Endothelial cell of umbilical vein (primary cell): ENCODE measurements at regions not wholly inside any gene's neighbourhood (a gene's known extent, or its start where the extent isn't known, plus 50 kb on each side); places are given as distances from the start of the nearest gene placed in this dataset.

ENCODE experiments used
- BruUV-seq: library from RNA; stranded (reverse); fragments of 400-500 nt; replicated peaks from 2 replicates; lab custom pipeline; 2021; lab: Mats Ljungman, UMichigan
- CTCF ChIA-PET: fragments of 300-600, 350-600 bp; sonication (Branson Sonifier 250); formaldehyde crosslinking; loops from one replicate; lab custom pipeline; 2021; ENCODE audit warnings: antibody characterized with exemption, inconsistent platforms; lab: Charles Lee
- POLR2A ChIA-PET: fragments of 300-600, 350-600 bp; sonication (Branson Sonifier 250); formaldehyde crosslinking; loops from one replicate; lab custom pipeline; 2021; ENCODE audit warnings: antibody characterized with exemption, inconsistent platforms; lab: Charles Lee
- DNase-seq: peaks from one replicate; pipeline ENCODE4 v3.0.0-alpha.2; 2011; ENCODE audit warnings: low read depth, low spot score
- FAIRE-seq: peaks from 2 replicates; lab custom pipeline; 2011; peaks lifted over from hg19 to GRCh38; lab: Jason Lieb, UNC
- H2AFZ ChIP-seq: 2 replicates; pipeline ENCODE4 v1.6.0; 2012; ENCODE audit warnings: low read depth, low read length, control low read depth, inconsistent platforms
- H3K27ac ChIP-seq: 2 replicates; pipeline ENCODE4 v1.5.1; 2011; ENCODE audit warnings: low read depth, mild to moderate bottlenecking, control low read depth, low read length, moderate library complexity; ENCODE audit not compliant: insufficient read depth
- H3K27me3 ChIP-seq, 2 experiments: 2 replicates each; pipeline versions ENCODE4 v1.6.0 to v1.6.1; 2011; ENCODE audit warnings: low read length in 2 of 2, mixed read lengths in 1 of 2; ENCODE audit not compliant: control insufficient read depth in 2 of 2, insufficient read depth in 2 of 2
- H3K36me3 ChIP-seq, 2 experiments: 2 replicates in 1 of 2; 3 replicates in 1 of 2; pipeline ENCODE4 v1.5.1; 2011; ENCODE audit warnings: low read length in 2 of 2, mild to moderate bottlenecking in 1 of 2, moderate library complexity in 1 of 2; ENCODE audit not compliant: control insufficient read depth in 2 of 2, insufficient read depth in 2 of 2; ENCODE audit errors: extremely low read depth in 1 of 2
- H3K4me1 ChIP-seq: 3 replicates; pipeline ENCODE4 v1.5.1; 2011; ENCODE audit warnings: mild to moderate bottlenecking, low read length; ENCODE audit not compliant: control insufficient read depth, insufficient read depth; ENCODE audit errors: extremely low read depth
- H3K4me2 ChIP-seq: 2 replicates; pipeline ENCODE4 v1.6.1; 2011; ENCODE audit warnings: low read length, control low read depth, mixed read lengths; ENCODE audit not compliant: insufficient read depth
- H3K4me3 ChIP-seq, 3 experiments: fragments of 200-600 bp in 1 of 3; sonication (generic), shearing (Covaris generic) in 1 of 3; replicated peaks in 1 of 3; 2 replicates each; pipeline ENCODE4 v1.5.1; 2011 to 2016; ENCODE audit warnings: control low read depth in 3 of 3, low read length in 3 of 3, mild to moderate bottlenecking in 2 of 3, inconsistent platforms in 1 of 3, low read depth in 1 of 3, moderate library complexity in 1 of 3; ENCODE audit not compliant: insufficient read depth in 1 of 3
- H3K79me2 ChIP-seq: 2 replicates; pipeline ENCODE4 v1.6.0; 2012; ENCODE audit warnings: low read length, inconsistent platforms; ENCODE audit not compliant: control insufficient read depth, insufficient read depth
- H3K9ac ChIP-seq: replicated peaks from 2 replicates; pipeline ENCODE3; 2011; ENCODE audit warnings: low read length, control low read depth; ENCODE audit not compliant: insufficient read depth; ENCODE audit errors: extremely low read depth
- H3K9me1 ChIP-seq: replicated peaks from 3 replicates; pipeline ENCODE4 v1.6.0; 2011; ENCODE audit warnings: mild to moderate bottlenecking, low read length; ENCODE audit not compliant: control insufficient read depth, insufficient read depth; ENCODE audit errors: extremely low read depth
- H3K9me3 ChIP-seq: replicated peaks from 2 replicates; pipeline ENCODE4 v1.5.1; 2012; ENCODE audit warnings: low read length, inconsistent platforms; ENCODE audit not compliant: control insufficient read depth, insufficient read depth
- H4K20me1 ChIP-seq: replicated peaks from 2 replicates; pipeline ENCODE3; 2011; ENCODE audit warnings: mild to moderate bottlenecking, low read length; ENCODE audit not compliant: control insufficient read depth, insufficient read depth; ENCODE audit errors: extremely low read depth
- CTCF ChIP-seq, 2 donors: IDR thresholded peaks; 1 replicate in 1 of 2; 2 replicates in 1 of 2; pipeline ENCODE4 v1.5.1; 2011; ENCODE audit warnings: low read length in 2 of 2, mild to moderate bottlenecking in 2 of 2, moderate library complexity in 2 of 2, control low read depth in 1 of 2, inconsistent platforms in 1 of 2, low read depth in 1 of 2; ENCODE audit not compliant: insufficient read depth in 1 of 2; ENCODE audit errors: extremely low read depth in 1 of 2
- EZH2 ChIP-seq: IDR thresholded peaks from 2 replicates; pipeline ENCODE4 v1.6.1; 2012; ENCODE audit warnings: borderline replicate concordance, low read depth, mild to moderate bottlenecking, moderate library complexity, low read length, inconsistent platforms; ENCODE audit not compliant: severe bottlenecking
- FOS ChIP-seq: IDR thresholded peaks from 2 replicates; pipeline ENCODE4 v1.6.1; 2011; ENCODE audit warnings: mild to moderate bottlenecking, low read length, moderate library complexity, borderline replicate concordance; ENCODE audit not compliant: insufficient read depth
- GATA2 ChIP-seq: IDR thresholded peaks from 2 replicates; pipeline ENCODE4 v1.7.0; 2011; ENCODE audit warnings: low read depth, mild to moderate bottlenecking, moderate library complexity, mixed read lengths, low read length; ENCODE audit not compliant: insufficient read length, insufficient read depth
- JUN ChIP-seq: IDR thresholded peaks from 2 replicates; pipeline ENCODE4 v1.6.1; 2011; ENCODE audit warnings: borderline replicate concordance, low read depth; ENCODE audit not compliant: insufficient read length, insufficient read depth
- MAX ChIP-seq: IDR thresholded peaks from 2 replicates; pipeline ENCODE4 v1.6.1; 2011; ENCODE audit not compliant: insufficient read depth, insufficient read length
- MYC ChIP-seq: IDR thresholded peaks from one replicate; pipeline ENCODE4 v1.6.1; 2011; ENCODE audit warnings: mild to moderate bottlenecking, low read depth, low read length
- POLR2A ChIP-seq: IDR thresholded peaks from 2 replicates; pipeline ENCODE4 v1.6.1; 2012; ENCODE audit warnings: low read depth, mild to moderate bottlenecking, control low read depth, low read length
- POLR2AphosphoS5 ChIP-seq: IDR thresholded peaks from 2 replicates; pipeline ENCODE4 v1.6.1; 2012; ENCODE audit warnings: low read depth, mild to moderate bottlenecking, control low read depth, low read length, moderate library complexity; ENCODE audit not compliant: insufficient read depth
- dilution Hi-C: fragments of 300-500 bp; cut with MboI; formaldehyde crosslinking; loops from one replicate; pipeline ENCODE4 v1.15.0; 2019; ENCODE audit warnings: low sequenced_read_pairs; ENCODE audit not compliant: extremely low pct_ligation_motif_present
- intact Hi-C: fragments of 100-400 bp; cut with micrococcal nuclease; formaldehyde crosslinking; loops from one replicate; pipeline ENCODE4 v1.10.0; 2022

DNA sequence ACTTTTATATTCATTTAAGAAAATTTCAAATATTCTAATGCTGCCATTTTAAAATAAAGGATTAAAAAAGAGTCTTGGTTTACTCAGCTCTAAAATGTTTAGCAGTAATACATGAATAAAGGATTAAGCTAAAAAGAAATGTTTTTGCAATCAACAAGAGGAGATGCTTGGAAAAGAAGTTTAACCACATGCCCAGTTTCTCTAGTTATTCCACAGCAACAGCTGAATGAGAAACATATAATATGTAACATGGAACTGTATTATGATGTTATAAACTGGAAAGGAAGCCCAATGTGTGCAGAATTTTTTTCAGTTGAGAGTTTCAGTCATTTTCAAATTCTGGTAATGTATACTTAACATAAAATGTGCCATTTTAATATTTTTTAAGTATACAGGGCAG, 76.5 kb upstream of the ALDH1A1 start:
- CTCF ChIA-PET = interaction anchor here (0.9 to 3.0 kb wide), 3 partner anchors 37 to 172 kb away, joined by 3 to 13 read pairs (median 4); no protein-coding TSS in a partner anchor

More for the DNA sequence above, 76.5 kb upstream of the ALDH1A1 start:
- no peaks in the 10 kb centered on the region for H4K20me1 ChIP-seq
- H3K9ac ChIP-seq = no peak overlapping the region
- no peaks in the 10 kb centered on the region for H3K9me1 ChIP-seq
- dilution Hi-C loops = no loop called here
- no peak for DNase-seq
- no peak overlapping the region for H2AFZ ChIP-seq
- no peak overlapping the region for H3K4me3 ChIP-seq
- intact Hi-C loops = loop anchor here (2.0 kb wide), 1 partner anchor 15 kb away; no protein-coding TSS in a partner anchor
- TF ChIP-seq EZH2 (no peak), FOS (no peak), JUN (no peak), MAX (no peak), MYC (no peak), POLR2AphosphoS5 (no peak), CTCF (IDR thresholded peaks at IDR 0.05; ENCODE audit: extremely low read depth in 1 of 2, insufficient read depth in 1 of 2, low read depth in 1 of 2, low read length in 2 of 2) (no peak), GATA2 (no peak), POLR2A (no peak)
- no peaks in the 10 kb centered on the region for H3K4me1 ChIP-seq
- BruUV-seq = no TSS peak
- no peak for FAIRE-seq
- H3K27me3 ChIP-seq = no peaks in the 10 kb centered on the region
- no peak overlapping the region for H3K4me2 ChIP-seq
- no peaks in the 10 kb centered on the region for H3K79me2 ChIP-seq
- no peaks in the 10 kb centered on the region for H3K9me3 ChIP-seq
- no peaks in the 10 kb centered on the region for H3K36me3 ChIP-seq
- no peak overlapping the region for H3K27ac ChIP-seq
- POLR2A ChIA-PET = no interaction called here
